ENCODE measurements at regions not wholly inside any gene's neighbourhood (a gene's known extent, or its start where the extent isn't known, plus 50 kb on each side); places are given as distances from the start of the nearest gene placed in this dataset.

DNA sequence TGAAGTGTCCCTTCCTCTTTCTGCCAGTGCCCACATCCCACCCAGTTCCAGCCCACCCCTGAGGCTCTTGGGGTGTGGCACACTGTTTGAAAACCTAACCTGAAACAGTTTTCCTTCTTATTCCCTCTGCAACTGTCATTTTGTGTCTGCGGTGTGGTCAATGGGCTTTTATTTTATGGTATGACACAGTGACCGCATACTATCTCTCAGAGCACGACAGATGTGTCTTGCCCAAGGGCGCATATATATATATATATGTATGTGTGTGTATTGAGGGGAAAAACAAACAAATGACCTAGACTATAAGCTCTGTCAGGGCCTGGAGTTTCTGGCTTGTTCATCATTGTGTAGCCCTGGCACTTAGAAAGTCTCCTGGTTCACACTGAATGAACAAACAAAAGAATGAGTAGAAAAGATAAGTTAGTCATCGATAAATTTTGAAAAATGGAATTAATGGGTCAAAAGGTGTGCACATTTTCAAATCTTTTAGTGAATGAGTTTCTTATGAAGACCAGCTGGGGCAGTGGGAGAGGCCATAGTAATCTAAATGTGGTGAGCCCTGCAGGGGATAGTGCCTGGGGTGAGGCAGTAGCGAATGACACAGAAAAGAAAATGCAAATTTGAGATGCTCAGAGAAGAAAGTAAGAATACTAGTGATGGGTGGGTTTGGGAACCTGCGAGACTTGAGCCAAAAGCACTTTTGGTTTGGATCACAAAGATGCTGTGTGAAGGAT, 198.4 kb downstream of the SNX10 start:
- H3K27ac ChIP-seq, result no peak overlapping the region
- H3K4me3 ChIP-seq, result no peak overlapping the region
- intact Hi-C loops (cut with DNase I), result no loop called here
- H3K36me3 ChIP-seq, result no peaks in the 10 kb centered on the region
- no peak for DNase-seq
- 86 to 92% (median 89%) methylated on average over 7 of the region's 7 CpGs for WGBS, 3 donors
- H3K27me3 ChIP-seq, result no peaks in the 10 kb centered on the region
- no peak for TF ChIP-seq EP300 (IDR thresholded peaks at IDR 0.05)
- TF ChIP-seq, protein P1, sequence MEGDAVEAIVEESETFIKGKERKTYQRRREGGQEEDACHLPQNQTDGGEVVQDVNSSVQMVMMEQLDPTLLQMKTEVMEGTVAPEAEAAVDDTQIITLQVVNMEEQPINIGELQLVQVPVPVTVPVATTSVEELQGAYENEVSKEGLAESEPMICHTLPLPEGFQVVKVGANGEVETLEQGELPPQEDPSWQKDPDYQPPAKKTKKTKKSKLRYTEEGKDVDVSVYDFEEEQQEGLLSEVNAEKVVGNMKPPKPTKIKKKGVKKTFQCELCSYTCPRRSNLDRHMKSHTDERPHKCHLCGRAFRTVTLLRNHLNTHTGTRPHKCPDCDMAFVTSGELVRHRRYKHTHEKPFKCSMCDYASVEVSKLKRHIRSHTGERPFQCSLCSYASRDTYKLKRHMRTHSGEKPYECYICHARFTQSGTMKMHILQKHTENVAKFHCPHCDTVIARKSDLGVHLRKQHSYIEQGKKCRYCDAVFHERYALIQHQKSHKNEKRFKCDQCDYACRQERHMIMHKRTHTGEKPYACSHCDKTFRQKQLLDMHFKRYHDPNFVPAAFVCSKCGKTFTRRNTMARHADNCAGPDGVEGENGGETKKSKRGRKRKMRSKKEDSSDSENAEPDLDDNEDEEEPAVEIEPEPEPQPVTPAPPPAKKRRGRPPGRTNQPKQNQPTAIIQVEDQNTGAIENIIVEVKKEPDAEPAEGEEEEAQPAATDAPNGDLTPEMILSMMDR (IDR thresholded peaks at IDR 0.05), result no peak
- TF ChIP-seq POLR2A (IDR thresholded peaks at IDR 0.05), result no peak
- no peaks in the 10 kb centered on the region for H3K4me1 ChIP-seq (ENCODE audit: insufficient read depth)
- no peaks in the 10 kb centered on the region for H3K9me3 ChIP-seq

DNA sequence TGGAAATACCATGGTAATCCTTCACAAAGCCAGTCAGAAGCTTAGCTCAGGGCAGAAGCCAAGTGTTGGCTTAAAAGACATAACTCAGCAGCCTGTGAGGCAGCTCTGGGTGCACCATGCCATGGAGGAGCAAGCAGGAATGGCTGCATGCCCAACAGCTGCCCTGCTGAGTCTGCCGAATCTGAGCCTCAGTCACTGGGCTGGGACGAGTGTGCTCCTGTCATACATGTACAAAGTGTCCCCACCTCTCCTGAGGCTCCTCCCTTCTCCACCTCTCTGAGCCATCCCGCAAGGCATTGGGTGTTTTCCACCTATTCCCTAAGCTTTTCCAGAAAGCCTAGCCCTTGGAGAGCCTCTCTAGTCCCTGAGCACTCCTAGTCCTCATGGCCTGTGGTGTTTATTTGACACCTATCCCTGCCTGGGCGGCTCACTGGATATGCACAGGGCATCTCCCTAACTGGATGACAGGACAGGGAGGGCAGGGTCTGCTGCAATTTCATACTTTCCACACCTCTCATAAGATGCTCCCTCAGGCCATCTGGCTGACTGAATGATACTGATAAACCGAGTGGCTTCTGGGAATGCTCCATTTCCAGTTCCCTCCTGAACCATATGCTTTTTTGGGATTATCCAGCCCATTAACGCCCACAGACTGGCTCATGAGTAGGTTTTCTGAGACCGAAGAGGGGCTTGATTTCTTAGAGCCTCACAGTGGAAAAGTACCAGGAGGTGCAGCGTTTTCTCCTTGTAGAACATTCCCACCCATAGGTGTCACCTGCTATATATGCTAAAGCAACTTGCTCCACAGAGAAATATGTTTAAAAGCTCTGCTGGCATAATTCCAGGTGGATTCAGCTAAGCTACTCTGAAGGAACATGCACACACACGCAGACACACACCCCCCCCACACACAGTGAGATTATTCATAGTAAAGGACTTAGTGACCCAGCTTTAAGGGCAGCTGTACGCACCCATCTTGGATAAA, 199.3 kb downstream of the SNX10 start:
- no peaks in the 10 kb centered on the region for H3K4me1 ChIP-seq (ENCODE audit: insufficient read depth)
- 54 to 58% (median 57%) methylated on average over 9 to 10 of the region's 10 CpGs for WGBS, 3 donors
- DNase-seq, result no peak
- H3K9me3 ChIP-seq, result no peaks in the 10 kb centered on the region
- intact Hi-C loops (cut with DNase I), result no loop called here
- no peak overlapping the region for H3K27ac ChIP-seq
- H3K36me3 ChIP-seq, result no peaks in the 10 kb centered on the region
- H3K27me3 ChIP-seq, result no peaks in the 10 kb centered on the region
- no peak for TF ChIP-seq POLR2A (IDR thresholded peaks at IDR 0.05)
- TF ChIP-seq, protein P1 (IDR thresholded peaks at IDR 0.05), result no peak
- no peak for TF ChIP-seq EP300 (IDR thresholded peaks at IDR 0.05)
- H3K4me3 ChIP-seq, result no peak overlapping the region

DNA sequence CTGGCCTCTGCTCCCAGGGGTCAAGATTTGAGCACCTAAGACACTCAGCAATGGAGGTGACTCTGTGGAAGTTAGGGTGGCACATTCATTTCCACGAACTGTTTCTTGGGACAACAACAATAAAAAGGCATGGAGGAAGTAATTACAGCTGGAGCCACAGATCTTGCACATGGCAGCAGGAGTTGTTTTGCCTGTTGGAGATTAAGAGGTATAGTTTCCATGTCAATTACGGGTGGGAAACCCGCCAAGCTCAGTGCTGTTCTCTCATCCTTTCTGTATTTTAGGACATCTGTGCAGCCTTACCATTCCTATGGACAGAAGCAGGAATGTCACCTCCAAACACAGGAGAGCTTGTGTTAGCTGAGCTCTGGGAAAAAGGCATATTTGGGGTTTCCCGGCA, 201.2 kb downstream of the SNX10 start:
- Histone ChIP-seq H3K4me1 (ENCODE audit: insufficient read depth) (no peaks in the 10 kb centered on the region), H3K9me3 (no peaks in the 10 kb centered on the region), H3K36me3 (no peaks in the 10 kb centered on the region), H3K27ac (no peak overlapping the region), H3K4me3 (no peak overlapping the region), H3K27me3 (no peaks in the 10 kb centered on the region)
- intact Hi-C loops (cut with DNase I), result no loop called here
- TF ChIP-seq POLR2A (IDR thresholded peaks at IDR 0.05) (no peak), EP300 (IDR thresholded peaks at IDR 0.05) (no peak)
- TF ChIP-seq, protein P1 (IDR thresholded peaks at IDR 0.05), result no peak
- DNase-seq, result no peak
- 79 to 86% (median 85%) methylated on average over 4 of the region's 4 CpGs for WGBS, 3 donors

DNA sequence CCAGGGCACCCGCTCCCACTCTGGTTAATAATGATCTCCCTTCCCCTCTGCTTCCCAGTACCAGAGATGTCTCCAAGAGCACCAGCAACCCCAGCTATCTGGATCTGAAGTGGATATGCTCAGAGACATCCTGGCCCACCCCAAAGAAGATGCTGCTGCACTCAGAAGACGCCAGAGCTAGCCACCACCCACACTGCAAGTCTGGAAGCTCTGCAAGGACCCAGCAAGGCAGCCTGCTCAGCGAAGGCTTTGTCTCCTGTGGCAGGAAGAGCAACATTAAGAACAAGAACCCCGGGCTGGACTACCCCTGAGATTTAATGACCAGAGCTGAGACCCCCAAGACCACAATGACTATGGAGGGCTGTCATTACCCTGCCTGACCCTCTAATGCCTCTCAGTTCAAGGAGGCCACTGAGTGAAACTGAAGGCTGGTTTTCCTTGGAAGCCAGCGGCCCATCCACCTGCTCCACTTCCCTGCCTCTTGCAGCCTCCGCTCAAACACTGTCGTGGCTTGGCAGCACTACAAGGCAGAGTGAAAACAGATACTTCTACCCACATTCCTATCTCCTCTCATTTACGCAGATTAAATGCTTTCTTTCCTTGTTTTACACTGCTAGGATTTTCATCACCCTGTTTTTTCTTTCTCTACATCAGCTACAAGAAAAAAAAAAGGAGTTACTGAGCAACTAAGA, 202.2 kb downstream of the SNX10 start:
- Histone ChIP-seq H3K36me3 (no peaks in the 10 kb centered on the region), H3K9me3 (no peaks in the 10 kb centered on the region), H3K4me3 (no peak overlapping the region), H3K27me3 (no peaks in the 10 kb centered on the region), H3K4me1 (ENCODE audit: insufficient read depth) (no peaks in the 10 kb centered on the region), H3K27ac (no peak overlapping the region)
- DNase-seq, result no peak
- intact Hi-C loops (cut with DNase I), result no loop called here
- TF ChIP-seq EP300 (IDR thresholded peaks at IDR 0.05), result no peak
- TF ChIP-seq, protein P1 (IDR thresholded peaks at IDR 0.05), result no peak
- TF ChIP-seq POLR2A (IDR thresholded peaks at IDR 0.05), result no peak
- WGBS, 3 donors, result 55 to 66% (median 62%) methylated on average over 8 of the region's 8 CpGs
